Posterior cingulate gyrus (tissue), 11 donors: ENCODE measurements at regions not wholly inside any gene's neighbourhood (a gene's known extent, or its start where the extent isn't known, plus 50 kb on each side); places are given as distances from the start of the nearest gene placed in this dataset.
A peak's percentile ranks its signal among the peaks of the same experiment; 100 is the strongest.
"Not testable (repeated sequence)": the region's sequence is repeated elsewhere in the genome, so short reads cannot be mapped to it uniquely, and the experiment has no call there.

Experiments
- DNase-seq, 10 donors: peaks; one replicate each; pipeline versions ENCODE4 v3.0.0 to v3.0.0-alpha.2; 2020 to 2021; ENCODE audit warnings: mixed read lengths in 3 of 10
- intact Hi-C: fragments of 100-400 bp; cut with DNase I; formaldehyde crosslinking; loops from one replicate; pipeline ENCODE4 v1.15.1; 2023

GRCh38 chr2:52269696-52270485, 1238.0 kb upstream of the NRXN1 start:
- intact Hi-C loops: no loop called here
- DNase-seq: no peak

- no peak for DNase-seq
- intact Hi-C loops: no loop called here
Observed at GRCh38 chr2:52264911-52265310, 1233.0 kb upstream of the NRXN1 start.

GRCh38 chr2:52264488-52264887, 1232.6 kb upstream of the NRXN1 start:
- DNase-seq: no peak
- intact Hi-C loops: no loop called here

DNA sequence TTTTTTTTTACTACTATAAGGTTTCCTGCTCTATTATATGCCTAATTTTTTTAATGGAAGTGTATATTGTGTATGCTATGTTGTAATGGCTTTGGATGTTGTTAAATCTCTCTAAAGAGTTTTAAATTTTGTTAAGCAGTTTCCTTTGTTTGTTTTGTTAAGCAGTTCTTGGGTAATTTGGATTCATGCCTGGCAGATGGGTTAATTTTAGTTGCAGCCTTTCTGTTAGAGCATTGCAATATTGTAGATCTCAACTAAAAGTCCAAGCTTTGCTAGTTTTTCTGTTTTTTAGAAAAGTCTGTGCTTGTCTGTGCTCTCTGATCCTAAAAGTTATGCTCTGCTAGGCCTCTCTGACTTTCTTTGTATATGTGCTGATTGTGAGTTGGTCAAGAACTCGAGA, 1229.0 kb upstream of the NRXN1 start:
- intact Hi-C loops: no loop called here
- no peak for DNase-seq

DNA sequence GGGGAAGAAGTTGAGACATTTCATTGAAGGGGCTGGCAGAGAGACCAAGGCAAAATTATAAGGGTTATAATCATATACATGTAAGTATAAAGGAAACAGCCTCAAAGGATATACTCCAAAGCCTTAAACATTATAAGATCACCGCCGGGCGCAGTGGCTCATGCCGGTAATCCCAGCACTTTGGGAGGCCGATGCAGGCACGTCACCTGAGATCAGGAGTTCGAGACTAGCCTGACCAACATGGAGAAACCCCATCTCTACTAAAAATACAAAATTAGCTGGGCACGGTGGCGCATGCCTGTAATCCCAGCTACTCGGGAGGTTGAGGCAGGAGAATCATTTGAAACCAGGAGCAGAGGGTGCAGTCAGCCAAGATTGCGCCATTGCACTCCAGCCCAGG, 1227.0 kb upstream of the NRXN1 start:
- DNase-seq: peak in 2 of 10 donors; percentile 51 to 55
- intact Hi-C loops: not testable (repeated sequence)

- intact Hi-C loops: no loop called here
- DNase-seq: no peak
Observed at GRCh38 chr2:52258038-52258437, 1226.1 kb upstream of the NRXN1 start.

DNA sequence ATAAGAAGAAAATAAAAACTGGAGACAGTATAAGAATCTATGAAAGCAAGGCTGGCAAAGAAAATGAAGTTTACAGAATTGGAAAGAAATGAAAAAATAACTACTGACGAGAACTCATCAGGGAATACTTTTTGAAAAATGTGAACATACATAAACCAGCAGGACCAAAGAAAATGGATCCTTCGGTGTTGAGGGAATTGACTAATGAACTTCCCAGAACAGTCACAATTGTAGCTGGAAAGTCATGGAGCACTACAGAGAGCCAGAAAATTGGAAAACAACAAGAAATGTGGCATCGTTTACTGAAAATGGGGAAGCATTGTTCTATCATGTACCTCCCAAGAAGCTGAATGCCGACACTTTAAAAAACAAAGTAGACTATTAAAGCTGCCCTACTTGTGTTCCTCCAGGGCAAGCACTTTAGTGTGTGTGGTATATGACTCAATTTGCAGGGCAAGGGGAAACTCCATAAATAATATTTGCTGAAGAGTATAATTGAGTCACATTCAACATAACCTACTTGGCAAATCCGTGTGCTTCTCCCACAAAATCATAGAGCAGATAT, 1221.6 kb upstream of the NRXN1 start:
- DNase-seq: no peak
- intact Hi-C loops: no loop called here

DNA sequence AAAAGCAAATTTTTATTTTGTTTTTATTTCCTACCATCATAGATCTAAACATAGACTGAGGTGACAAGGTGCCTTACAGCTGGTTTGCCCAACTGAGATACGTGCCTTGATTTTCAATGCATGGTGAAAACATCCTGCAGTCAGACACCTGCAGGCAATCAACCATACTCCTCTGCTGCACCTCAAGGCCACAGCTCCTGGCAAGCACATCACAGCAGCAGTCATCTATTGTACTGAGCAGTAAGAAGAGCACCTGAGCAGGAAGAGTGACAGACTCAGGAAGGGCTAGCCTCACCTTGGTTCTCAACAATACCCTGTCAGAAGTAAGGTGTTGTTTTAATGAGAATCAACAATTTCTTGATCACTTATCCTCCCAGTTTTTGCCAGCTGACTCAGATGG, 1206.8 kb upstream of the NRXN1 start:
- intact Hi-C loops: no loop called here

DNA sequence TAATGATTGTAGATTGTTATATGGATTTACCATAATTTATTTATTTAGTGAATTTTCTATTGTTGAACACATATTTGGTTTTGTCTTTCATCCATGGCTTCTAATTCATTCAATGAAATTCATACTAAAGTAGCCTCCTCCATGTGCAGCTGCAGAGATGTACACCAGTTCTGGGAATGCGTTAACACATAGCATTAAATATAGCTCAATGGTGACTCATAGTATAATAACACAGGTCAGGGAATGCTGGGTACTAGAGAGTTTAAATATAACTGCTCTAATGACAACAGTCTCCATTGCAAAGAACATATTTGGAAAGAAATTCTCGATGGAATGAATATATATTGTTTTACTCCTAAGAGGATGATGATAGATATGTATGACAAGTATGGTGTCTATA, 1190.2 kb upstream of the NRXN1 start:
- no peak for DNase-seq
- intact Hi-C loops: no loop called here

More for the DNA sequence above, 1206.8 kb upstream of the NRXN1 start:
- no peak for DNase-seq

- intact Hi-C loops: no loop called here
- peak in 2 of 10 donors; percentile 7 to 44 for DNase-seq
Observed at GRCh38 chr2:52220393-52220792, 1188.5 kb upstream of the NRXN1 start.

DNA sequence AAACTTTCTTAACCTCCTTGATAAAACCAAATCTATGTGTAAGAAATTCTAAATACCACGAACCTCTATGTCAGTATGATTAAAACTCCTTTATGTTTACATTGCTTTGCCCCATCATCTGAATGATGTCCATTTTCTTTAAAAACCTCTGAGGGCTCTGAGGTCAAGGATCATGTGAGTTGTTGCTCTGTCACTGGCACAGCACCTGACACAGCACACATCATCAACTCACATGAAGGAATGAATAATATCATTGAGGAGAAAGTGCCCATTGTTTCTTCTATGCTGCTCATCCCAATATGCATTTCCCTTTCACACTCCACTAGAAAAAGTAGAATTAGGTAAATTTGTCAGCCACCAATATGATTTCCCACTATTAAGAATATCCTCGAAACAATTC, 1178.7 kb upstream of the NRXN1 start:
- DNase-seq: no peak
- intact Hi-C loops: no loop called here

- DNase-seq: no peak
- intact Hi-C loops: no loop called here
Observed at GRCh38 chr2:52210161-52210560, 1178.2 kb upstream of the NRXN1 start.

DNA sequence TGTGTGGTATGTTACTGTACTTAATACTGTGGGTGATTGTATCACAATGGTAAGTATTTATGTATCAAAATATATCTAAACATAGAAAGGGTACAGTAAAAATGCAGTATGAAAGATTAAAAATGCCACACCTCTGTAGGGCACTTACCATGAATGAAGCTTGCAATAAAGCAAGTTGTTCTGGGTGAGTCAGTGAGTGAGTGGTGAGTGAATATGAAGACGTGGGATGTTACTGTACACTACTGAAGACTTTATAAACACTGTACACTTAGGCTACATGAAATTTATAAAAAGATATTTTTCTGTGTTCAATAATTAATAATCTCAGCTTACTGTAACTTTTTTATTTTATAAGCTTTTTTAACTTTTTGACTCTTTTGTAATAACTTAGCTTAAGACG, 1162.4 kb upstream of the NRXN1 start:
- intact Hi-C loops: no loop called here
- DNase-seq: no peak

DNA sequence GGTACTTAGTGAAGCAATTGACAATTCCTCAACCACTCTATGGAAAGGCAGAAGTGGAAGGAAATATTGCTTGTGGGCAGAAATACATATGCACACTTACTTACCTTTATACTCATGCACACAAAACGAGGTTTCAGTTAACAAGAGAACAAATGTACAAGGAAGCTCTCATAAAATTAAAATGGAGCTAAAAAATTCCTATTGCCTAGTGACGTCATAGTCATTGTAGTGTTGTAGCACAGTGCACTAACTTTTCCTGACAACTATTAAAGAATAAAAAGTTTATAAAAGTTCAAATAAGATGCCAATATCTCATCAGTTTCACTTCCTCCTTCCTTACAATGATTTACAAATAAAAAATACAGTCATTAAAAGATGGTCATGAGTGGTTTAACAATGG, 1161.9 kb upstream of the NRXN1 start:
- intact Hi-C loops: no loop called here
- no peak for DNase-seq

DNA sequence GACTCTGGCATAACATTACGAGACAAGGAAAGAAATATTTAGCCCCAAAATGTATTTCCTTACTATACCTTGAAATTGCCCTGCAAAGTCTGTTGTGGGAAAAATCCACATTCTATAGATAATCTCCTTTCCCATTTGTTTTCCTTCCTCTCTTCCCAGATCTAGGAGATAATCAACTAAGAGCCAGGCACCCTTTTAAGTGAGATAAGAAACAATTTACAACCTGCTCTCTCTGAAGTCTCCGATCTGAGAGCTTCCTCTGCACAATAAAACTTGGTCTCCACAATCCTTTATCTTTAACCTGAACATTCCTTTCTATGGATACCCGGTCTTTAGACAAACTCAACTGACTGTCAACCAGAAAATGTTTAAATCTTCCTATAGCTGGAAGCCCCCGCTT, 1160.7 kb upstream of the NRXN1 start:
- intact Hi-C loops: no loop called here
- DNase-seq: no peak

DNA sequence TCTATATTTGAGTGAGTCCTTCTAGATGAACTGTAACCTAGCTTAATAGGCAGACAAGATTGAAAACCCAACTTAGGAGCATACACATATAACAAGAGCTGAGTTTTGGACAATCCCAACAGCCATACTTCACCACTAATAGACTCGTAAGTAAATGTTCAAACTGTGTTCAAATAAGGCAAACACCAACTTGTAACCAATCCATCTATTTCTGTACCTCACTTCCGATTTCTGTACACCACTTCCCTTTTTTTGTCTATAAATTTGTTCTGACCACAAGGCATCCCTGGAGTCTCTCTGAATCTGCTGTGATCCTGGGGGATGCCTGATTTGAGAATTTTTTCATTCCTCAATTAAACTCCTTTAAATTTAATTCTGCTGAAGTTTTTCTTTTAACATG, 1149.1 kb upstream of the NRXN1 start:
- intact Hi-C loops: no loop called here
- no peak for DNase-seq

- no peak for DNase-seq
- intact Hi-C loops: no loop called here
Observed at GRCh38 chr2:52178845-52179244, 1146.9 kb upstream of the NRXN1 start.

DNA sequence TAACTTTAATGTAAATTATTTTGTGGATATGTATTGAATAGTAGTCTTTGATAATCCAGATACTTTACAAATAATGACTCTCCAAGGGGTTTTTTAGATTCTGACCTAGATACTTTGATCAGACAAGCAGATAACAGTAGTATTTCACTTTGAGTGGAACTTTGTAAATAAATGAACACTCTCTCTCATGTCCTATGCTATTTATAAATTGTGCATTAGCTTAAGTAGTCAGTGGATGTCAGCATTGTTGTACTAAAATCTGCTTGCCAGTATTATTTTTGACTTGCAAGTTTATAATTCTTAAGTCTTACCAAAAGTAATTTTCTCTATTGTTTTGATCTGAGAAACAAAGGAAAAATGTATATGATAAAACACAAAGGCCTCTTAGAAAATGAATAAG, 1113.1 kb upstream of the NRXN1 start:
- DNase-seq: no peak
- intact Hi-C loops: no loop called here

- DNase-seq: no peak
- intact Hi-C loops: no loop called here
Observed at GRCh38 chr2:52144590-52144989, 1112.7 kb upstream of the NRXN1 start.

DNA sequence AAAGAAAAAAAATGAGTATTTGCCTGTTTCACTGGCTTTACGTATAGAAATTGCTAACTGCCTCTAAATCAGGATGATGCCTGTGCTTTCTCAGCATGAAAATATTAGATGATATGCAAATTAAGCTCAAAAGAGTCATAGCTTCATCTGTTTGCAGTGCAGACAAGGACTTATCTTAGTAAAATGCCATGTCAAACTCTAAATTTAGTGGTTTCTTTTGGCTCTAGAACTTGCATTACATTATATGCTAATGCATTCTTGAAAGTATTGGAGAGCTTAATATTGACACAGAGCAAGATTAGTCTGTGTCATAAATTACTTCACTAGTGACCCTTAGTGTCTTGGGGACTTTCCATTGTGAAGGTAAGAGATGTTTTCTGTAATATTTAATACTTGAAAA, 1109.1 kb upstream of the NRXN1 start:
- intact Hi-C loops: no loop called here
- DNase-seq: no peak

DNA sequence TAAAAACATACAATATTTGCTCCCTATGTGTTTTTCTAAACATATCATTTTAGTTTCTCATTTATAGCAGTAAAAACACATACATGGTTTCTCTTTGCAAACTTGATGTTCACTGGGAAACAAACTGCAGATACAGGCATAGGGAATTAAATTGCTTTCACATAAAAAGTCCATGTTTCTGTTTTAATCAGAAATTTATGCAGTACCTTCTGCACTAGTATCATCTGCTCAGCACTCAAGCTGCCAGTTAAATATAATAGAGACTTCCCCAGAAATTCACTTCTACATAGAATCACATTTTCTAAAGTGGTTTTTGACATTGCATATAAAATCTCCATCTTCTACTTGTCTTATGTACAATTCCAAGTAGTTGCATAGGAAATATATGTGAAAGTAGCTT, 1107.3 kb upstream of the NRXN1 start:
- no peak for DNase-seq
- intact Hi-C loops: no loop called here

DNA sequence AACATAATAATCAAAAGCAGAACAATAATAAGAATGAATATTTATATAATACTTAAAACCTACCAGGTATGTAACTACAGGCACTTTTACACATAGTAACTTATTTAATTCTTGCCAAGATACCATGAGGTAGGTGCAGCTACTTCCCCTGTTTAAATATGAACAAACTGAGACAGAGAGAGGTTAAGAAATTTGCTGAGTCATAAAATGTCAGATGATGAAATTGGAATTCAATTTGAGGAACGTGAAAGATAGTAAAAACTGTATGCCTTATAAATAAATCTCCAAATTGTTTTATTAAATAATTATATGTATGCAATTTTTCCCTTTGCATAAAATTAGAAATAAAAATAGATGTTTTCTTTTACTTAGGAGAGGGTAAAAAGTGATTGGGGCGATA, 1103.3 kb upstream of the NRXN1 start:
- DNase-seq: no peak
- intact Hi-C loops: no loop called here

DNA sequence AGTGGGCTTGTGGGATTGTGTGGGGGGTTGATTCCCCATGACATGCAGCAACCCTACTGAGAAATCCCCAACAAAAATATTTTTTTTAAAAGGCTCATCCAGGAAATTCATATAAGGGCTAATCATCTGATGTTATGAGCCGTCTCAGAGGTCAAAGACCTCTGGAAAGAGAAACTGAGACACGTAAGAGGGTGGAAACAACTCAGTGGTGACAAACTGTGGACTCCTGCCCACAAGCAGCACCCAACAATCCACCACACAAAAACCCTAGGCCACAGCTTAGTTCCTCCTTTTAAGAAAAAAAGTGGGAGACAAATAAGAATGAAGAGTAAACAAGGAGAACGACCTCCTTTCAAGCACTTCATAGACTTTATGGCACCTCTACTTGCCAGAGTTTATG, 1096.1 kb upstream of the NRXN1 start:
- DNase-seq: no peak
- intact Hi-C loops: no loop called here
